SIG-M5 treated with dmso at 0.1 percent for 504 hours (cell line): ENCODE measurements at regions not wholly inside any gene's neighbourhood (a gene's known extent, or its start where the extent isn't known, plus 50 kb on each side); places are given as distances from the start of the nearest gene placed in this dataset.
"Not testable (repeated sequence)": the region's sequence is repeated elsewhere in the genome, so short reads cannot be mapped to it uniquely, and the experiment has no call there.

Experiments used
- DNase-seq: peaks from one replicate; lab custom pipeline; 2025; ENCODE audit not compliant: unreplicated experiment; lab: John Stamatoyannopoulos, UW

- not testable (repeated sequence) for DNase-seq
Observed at GRCh38 chr20:5660756-5661155, 50.0 kb upstream of the GPCPD1 start.
